ENCODE measurements at regions not wholly inside any gene's neighbourhood (a gene's known extent, or its start where the extent isn't known, plus 50 kb on each side); places are given as distances from the start of the nearest gene placed in this dataset.

- Histone ChIP-seq H3K27ac (ENCODE audit: low read length) (no peak overlapping the region), H3K4me1 (ENCODE audit: insufficient read depth, low read length) (peaks cover 3% of the 10 kb centered on the region; the same call in 1 of the 2 replicates), H2AFZ (ENCODE audit: low read length) (no peak overlapping the region), H3K79me2 (ENCODE audit: low read length) (no peaks in the 10 kb centered on the region), H3K27me3 (ENCODE audit: low read length) (no peaks in the 10 kb centered on the region), H4K20me1 (ENCODE audit: low read length) (no peaks in the 10 kb centered on the region), H3K36me3 (ENCODE audit: low read depth, low read length) (no peaks in the 10 kb centered on the region), H3K9me2 (replicated peaks; ENCODE audit: low read length) (no peaks in the 10 kb centered on the region), H3K4me3 (ENCODE audit: low read length) (no peak overlapping the region), H3F3A (ENCODE audit: low read length, unreplicated experiment) (no peaks in the 10 kb centered on the region), H3K4me2 (ENCODE audit: low read length) (no peak overlapping the region), H3K9ac (ENCODE audit: low read length) (no peak overlapping the region), H3K9me3 (ENCODE audit: low read length) (0 out of 2 replicates have a peak, but pooled peaks cover 4% of the 10 kb centered on the region)
- no peak for DNase-seq
- BruUV-seq (replicated peaks): no TSS peak
- TF ChIP-seq EZH2phosphoT487 (IDR thresholded peaks at IDR 0.05; ENCODE audit: borderline replicate concordance, low read length) (no peak), CTCF (conservative IDR thresholded peaks at IDR 0.05; ENCODE audit: low read depth, low read length) (no peak), EZH2 (IDR thresholded peaks at IDR 0.05; ENCODE audit: low read length, unreplicated experiment) (no peak)
- ChIA-PET CTCF (interaction anchor here (0.5 to 1.3 kb wide), 3 partner anchors 132 to 221 kb away, joined by 3 to 5 read pairs (median 4); no protein-coding TSS in a partner anchor), POLR2A (ENCODE audit: unreplicated experiment) (no interaction called here)
- no peak for ATAC-seq
- intact Hi-C loops (cut with micrococcal nuclease): no loop called here
These were observed 93.2 kb upstream of the BMAL1 start for GRCh38 chr11:13184295-13184794.

- no peak overlapping the region for H3K4me3 ChIP-seq (ENCODE audit: low read length)
- H3K9me3 ChIP-seq (ENCODE audit: low read length): 0 out of 2 replicates have a peak, but pooled peaks cover 4% of the 10 kb centered on the region
- no TSS peak for BruUV-seq (replicated peaks)
- H4K20me1 ChIP-seq (ENCODE audit: low read length): no peaks in the 10 kb centered on the region
- ChIA-PET POLR2A (ENCODE audit: unreplicated experiment) (no interaction called here), CTCF (no interaction called here)
- no peak overlapping the region for H3K9ac ChIP-seq (ENCODE audit: low read length)
- TF ChIP-seq EZH2phosphoT487 (IDR thresholded peaks at IDR 0.05; ENCODE audit: borderline replicate concordance, low read length) (no peak), EZH2 (IDR thresholded peaks at IDR 0.05; ENCODE audit: low read length, unreplicated experiment) (no peak), CTCF (conservative IDR thresholded peaks at IDR 0.05; ENCODE audit: low read depth, low read length) (no peak)
- peaks cover 2% of the 10 kb centered on the region; the same call in 1 of the 2 replicates for H3K4me1 ChIP-seq (ENCODE audit: insufficient read depth, low read length)
- DNase-seq (no peak), ATAC-seq (no peak)
- H3K27ac ChIP-seq (ENCODE audit: low read length): no peak overlapping the region
- no peak overlapping the region for H2AFZ ChIP-seq (ENCODE audit: low read length)
- no peak overlapping the region for H3K4me2 ChIP-seq (ENCODE audit: low read length)
- no peaks in the 10 kb centered on the region for H3K36me3 ChIP-seq (ENCODE audit: low read depth, low read length)
- H3K79me2 ChIP-seq (ENCODE audit: low read length): no peaks in the 10 kb centered on the region
- H3K27me3 ChIP-seq (ENCODE audit: low read length): no peaks in the 10 kb centered on the region
- H3F3A ChIP-seq (ENCODE audit: low read length, unreplicated experiment): no peaks in the 10 kb centered on the region
- intact Hi-C loops (cut with micrococcal nuclease): no loop called here
- no peaks in the 10 kb centered on the region for H3K9me2 ChIP-seq (replicated peaks; ENCODE audit: low read length)
These were observed 89.4 kb upstream of the BMAL1 start for GRCh38 chr11:13188179-13188578.

- Histone ChIP-seq H4K20me1 (ENCODE audit: low read length) (no peaks in the 10 kb centered on the region), H3K36me3 (ENCODE audit: low read depth, low read length) (no peaks in the 10 kb centered on the region), H3K9me3 (ENCODE audit: low read length) (0 out of 2 replicates have a peak, but pooled peaks cover 4% of the 10 kb centered on the region), H3F3A (ENCODE audit: low read length, unreplicated experiment) (no peaks in the 10 kb centered on the region), H3K27me3 (ENCODE audit: low read length) (no peaks in the 10 kb centered on the region), H2AFZ (ENCODE audit: low read length) (no peak overlapping the region), H3K4me3 (ENCODE audit: low read length) (no peak overlapping the region), H3K4me2 (ENCODE audit: low read length) (no peak overlapping the region), H3K9ac (ENCODE audit: low read length) (no peak overlapping the region), H3K4me1 (ENCODE audit: insufficient read depth, low read length) (no peaks in the 10 kb centered on the region), H3K27ac (ENCODE audit: low read length) (no peak overlapping the region), H3K79me2 (ENCODE audit: low read length) (no peaks in the 10 kb centered on the region), H3K9me2 (replicated peaks; ENCODE audit: low read length) (no peaks in the 10 kb centered on the region)
- CTCF ChIA-PET: no interaction called here
- DNase-seq: no peak
- BruUV-seq (replicated peaks): no TSS peak
- TF ChIP-seq EZH2 (IDR thresholded peaks at IDR 0.05; ENCODE audit: low read length, unreplicated experiment) (no peak), EZH2phosphoT487 (IDR thresholded peaks at IDR 0.05; ENCODE audit: borderline replicate concordance, low read length) (no peak), CTCF (conservative IDR thresholded peaks at IDR 0.05; ENCODE audit: low read depth, low read length) (no peak)
- POLR2A ChIA-PET (ENCODE audit: unreplicated experiment): no interaction called here
- intact Hi-C loops (cut with micrococcal nuclease): no loop called here
- ATAC-seq: no peak
These were observed 87.8 kb upstream of the BMAL1 start for GRCh38 chr11:13189561-13190426.

Data from PC-3 (cell line).